Neuronal stem cell (in vitro differentiated cells): ENCODE measurements at regions not wholly inside any gene's neighbourhood (a gene's known extent, or its start where the extent isn't known, plus 50 kb on each side); places are given as distances from the start of the nearest gene placed in this dataset.

Source experiments
- DNase-seq: peaks from one replicate; pipeline ENCODE4 v3.0.0-alpha.2; 2013; ENCODE audit warnings: low spot score
- H2AFZ ChIP-seq: one replicate; pipeline ENCODE4 v1.6.1; 2013; ENCODE audit warnings: mild to moderate bottlenecking, low read length, inconsistent platforms
- H2AK5ac ChIP-seq: 2 replicates; pipeline ENCODE4 v1.6.1; 2013; ENCODE audit warnings: low read depth, mild to moderate bottlenecking, inconsistent platforms, low read length, moderate library complexity, mixed read lengths
- H2BK120ac ChIP-seq: 2 replicates; pipeline ENCODE4 v1.6.1; 2013; ENCODE audit warnings: low read depth, mild to moderate bottlenecking, inconsistent platforms, low read length, moderate library complexity, mixed read lengths
- H2BK12ac ChIP-seq: one replicate; pipeline ENCODE4 v1.6.1; 2013; ENCODE audit warnings: low read length, inconsistent platforms
- H2BK15ac ChIP-seq: 2 replicates; pipeline ENCODE4 v1.6.1; 2013; ENCODE audit warnings: mild to moderate bottlenecking, low read length, inconsistent platforms, mixed read lengths
- H2BK5ac ChIP-seq: one replicate; pipeline ENCODE4 v1.6.1; 2013; ENCODE audit warnings: inconsistent platforms, mild to moderate bottlenecking, low read length, moderate library complexity
- H3K14ac ChIP-seq: one replicate; pipeline ENCODE4 v1.6.1; 2013; ENCODE audit warnings: low read length, inconsistent platforms
- H3K18ac ChIP-seq: 2 replicates; pipeline ENCODE4 v1.6.1; 2013; ENCODE audit warnings: low read length, inconsistent platforms
- H3K23ac ChIP-seq: 2 replicates; pipeline ENCODE4 v1.6.1; 2013; ENCODE audit warnings: low read depth, mild to moderate bottlenecking, mixed read lengths, low read length, inconsistent platforms; ENCODE audit not compliant: poor library complexity
- H3K27ac ChIP-seq: replicated peaks from 3 replicates; pipeline ENCODE4 v1.5.1; 2013; ENCODE audit warnings: low read length, inconsistent platforms
- H3K27me3 ChIP-seq, 3 experiments: 2 replicates each; pipeline ENCODE4 v1.6.1; 2013; ENCODE audit warnings: low read length in 3 of 3, mild to moderate bottlenecking in 2 of 3, inconsistent platforms in 1 of 3, low read depth in 1 of 3, mixed read lengths in 1 of 3, moderate library complexity in 1 of 3; ENCODE audit not compliant: control insufficient read depth in 3 of 3, insufficient read depth in 3 of 3
- H3K36me3 ChIP-seq, 2 donors: replicated peaks in 1 of 2; 2 replicates each; pipeline ENCODE4 v1.6.1; 2013; ENCODE audit warnings: low read length in 2 of 2; ENCODE audit not compliant: control insufficient read depth in 2 of 2, insufficient read depth in 2 of 2
- H3K4ac ChIP-seq: 2 replicates; pipeline ENCODE4 v1.6.1; 2013; ENCODE audit warnings: inconsistent platforms, mild to moderate bottlenecking, low read length, moderate library complexity
- H3K4me1 ChIP-seq, 2 donors: 1 replicate in 1 of 2; 2 replicates in 1 of 2; pipeline ENCODE4 v1.6.1; 2013; ENCODE audit warnings: low read length in 2 of 2, low read depth in 1 of 2; ENCODE audit not compliant: control insufficient read depth in 2 of 2, insufficient read depth in 1 of 2
- H3K4me2 ChIP-seq: one replicate; pipeline ENCODE4 v1.6.1; 2013; ENCODE audit warnings: mild to moderate bottlenecking, low read length, inconsistent platforms; ENCODE audit not compliant: insufficient read depth, poor library complexity, severe bottlenecking
- H3K4me3 ChIP-seq, 2 donors: 2 replicates each; pipeline ENCODE4 v1.5.1; 2013; ENCODE audit warnings: low read length in 2 of 2, mild to moderate bottlenecking in 2 of 2, inconsistent platforms in 1 of 2, moderate library complexity in 1 of 2
- H3K79me1 ChIP-seq: one replicate; pipeline ENCODE4 v1.6.1; 2013; ENCODE audit warnings: low read depth, mild to moderate bottlenecking, inconsistent platforms, low read length, moderate library complexity
- H3K9ac ChIP-seq: one replicate; pipeline ENCODE4 v1.6.1; 2013; ENCODE audit warnings: mild to moderate bottlenecking, low read depth, low read length, inconsistent platforms; ENCODE audit not compliant: poor library complexity
- H3K9me3 ChIP-seq, 2 donors: replicated peaks in 1 of 2; 2 replicates each; pipeline versions ENCODE3 to v1.6.1; 2013; ENCODE audit warnings: low read length in 2 of 2, mild to moderate bottlenecking in 2 of 2, inconsistent platforms in 1 of 2, low read depth in 1 of 2, mixed read lengths in 1 of 2, moderate library complexity in 1 of 2; ENCODE audit not compliant: control insufficient read depth in 2 of 2, insufficient read depth in 1 of 2
- H4K8ac ChIP-seq: one replicate; pipeline ENCODE4 v1.6.1; 2013; ENCODE audit warnings: low read depth, mild to moderate bottlenecking, inconsistent platforms, low read length, moderate library complexity
- H4K91ac ChIP-seq: one replicate; pipeline ENCODE4 v1.6.1; 2013; ENCODE audit warnings: low read length, low read depth, mild to moderate bottlenecking, inconsistent platforms; ENCODE audit not compliant: poor library complexity
- WGBS, 2 donors: extraction: QIAGEN DNeasy Blood & Tissue Kit; methylation state at CpG; one replicate each; pipeline ENCODE4 v1.1.7; 2013; ENCODE audit warnings: missing lambda C conversion rate in 2 of 2, mixed read lengths in 1 of 2; ENCODE audit not compliant: insufficient read length in 2 of 2, insufficient replicate concordance in 1 of 2; ENCODE audit errors: extremely low coverage in 2 of 2; 5-methylcytosine and 5-hydroxymethylcytosine counted together

GRCh38 chr17:70776441-70776840 lies 607.1 kb downstream of the KCNJ2 start:
- H2BK12ac ChIP-seq = no peak overlapping the region
- H3K9me3 ChIP-seq = no peaks in the 10 kb centered on the region
- H3K23ac ChIP-seq = no peak overlapping the region
- no peak overlapping the region for H2BK5ac ChIP-seq
- H3K36me3 ChIP-seq = no peaks in the 10 kb centered on the region
- H4K8ac ChIP-seq = no peak overlapping the region
- H2AFZ ChIP-seq = peak overlapping the region; percentile 37
- no peak overlapping the region for H3K9ac ChIP-seq
- H2AK5ac ChIP-seq = no peak overlapping the region
- no CpG with 5 or more reads among the region's 3 CpGs for WGBS, 2 donors
- no peak for DNase-seq
- peaks cover 3 to 13% of the 10 kb centered on the region in 2 donors for H3K4me1 ChIP-seq
- H3K4ac ChIP-seq = no peak overlapping the region
- no peaks in the 10 kb centered on the region for H3K27me3 ChIP-seq
- H3K18ac ChIP-seq = no peak overlapping the region
- no peak overlapping the region for H3K4me3 ChIP-seq
- H3K79me1 ChIP-seq = no peaks in the 10 kb centered on the region
- H2BK15ac ChIP-seq = no peak overlapping the region
- no peak overlapping the region for H4K91ac ChIP-seq
- H2BK120ac ChIP-seq = no peak overlapping the region
- no peak overlapping the region for H3K27ac ChIP-seq
- no peak overlapping the region for H3K4me2 ChIP-seq
- H3K14ac ChIP-seq = no peak overlapping the region

GRCh38 chr17:70780031-70780430 lies 610.7 kb downstream of the KCNJ2 start:
- H3K27ac ChIP-seq = no peak overlapping the region
- no peak overlapping the region for H4K8ac ChIP-seq
- H2BK12ac ChIP-seq = no peak overlapping the region
- no peaks in the 10 kb centered on the region for H3K79me1 ChIP-seq
- no peaks in the 10 kb centered on the region for H3K36me3 ChIP-seq
- H3K9me3 ChIP-seq = no peaks in the 10 kb centered on the region
- no peak overlapping the region for H3K23ac ChIP-seq
- no peak for DNase-seq
- no peak overlapping the region for H2BK120ac ChIP-seq
- H2BK5ac ChIP-seq = peak overlapping the region; percentile 18
- no peak overlapping the region for H2AFZ ChIP-seq
- H3K18ac ChIP-seq = no peak overlapping the region
- no peaks in the 10 kb centered on the region for H3K27me3 ChIP-seq
- H4K91ac ChIP-seq = no peak overlapping the region
- H3K14ac ChIP-seq = no peak overlapping the region
- H3K4me1 ChIP-seq = peaks cover 0 to 4% of the 10 kb centered on the region in 2 donors
- no peak overlapping the region for H2BK15ac ChIP-seq
- H3K4me2 ChIP-seq = no peak overlapping the region
- no CpG with 5 or more reads among the region's 2 CpGs for WGBS, 2 donors
- no peak overlapping the region for H3K9ac ChIP-seq
- H3K4me3 ChIP-seq = no peak overlapping the region
- H2AK5ac ChIP-seq = no peak overlapping the region
- H3K4ac ChIP-seq = no peak overlapping the region

- Histone ChIP-seq H2AFZ (no peak overlapping the region), H3K79me1 (no peaks in the 10 kb centered on the region), H2BK5ac (no peak overlapping the region), H4K91ac (no peak overlapping the region), H4K8ac (no peak overlapping the region), H3K4me3 (no peak overlapping the region), H3K18ac (no peak overlapping the region), H3K4me2 (no peak overlapping the region), H2BK120ac (no peak overlapping the region), H3K27ac (no peak overlapping the region), H2AK5ac (no peak overlapping the region), H3K14ac (no peak overlapping the region), H3K4me1 (no peaks in the 10 kb centered on the region), H2BK12ac (no peak overlapping the region), H3K23ac (no peak overlapping the region), H3K9ac (no peak overlapping the region), H2BK15ac (no peak overlapping the region), H3K4ac (no peak overlapping the region), H3K36me3 (no peaks in the 10 kb centered on the region), H3K27me3 (no peaks in the 10 kb centered on the region), H3K9me3 (no peaks in the 10 kb centered on the region)
- WGBS, 2 donors = no CpG with 5 or more reads among the region's 2 CpGs
- no peak for DNase-seq
Measured at GRCh38 chr17:70786081-70786480, 616.7 kb downstream of the KCNJ2 start.

- Histone ChIP-seq H4K91ac (no peak overlapping the region), H2BK12ac (no peak overlapping the region), H3K14ac (no peak overlapping the region), H2BK120ac (no peak overlapping the region), H3K9ac (no peak overlapping the region), H4K8ac (no peak overlapping the region), H3K27ac (no peak overlapping the region), H2BK15ac (no peak overlapping the region), H2AK5ac (no peak overlapping the region), H3K4ac (no peak overlapping the region), H2AFZ (no peak overlapping the region), H3K79me1 (no peaks in the 10 kb centered on the region), H3K4me1 (peaks cover 0 to 1% of the 10 kb centered on the region in 2 donors), H3K4me3 (no peak overlapping the region), H3K36me3 (no peaks in the 10 kb centered on the region), H2BK5ac (no peak overlapping the region), H3K18ac (no peak overlapping the region), H3K9me3 (no peaks in the 10 kb centered on the region), H3K4me2 (no peak overlapping the region), H3K27me3 (no peaks in the 10 kb centered on the region), H3K23ac (no peak overlapping the region)
- no CpG with 5 or more reads among the region's 3 CpGs for WGBS, 2 donors
- no peak for DNase-seq
Measured at GRCh38 chr17:70787721-70788300, 618.5 kb downstream of the KCNJ2 start.
